ENCODE measurements at regions not wholly inside any gene's neighbourhood (a gene's known extent, or its start where the extent isn't known, plus 50 kb on each side); places are given as distances from the start of the nearest gene placed in this dataset.
"Not testable (repeated sequence)": the region's sequence is repeated elsewhere in the genome, so short reads cannot be mapped to it uniquely, and the experiment has no call there.

DNA sequence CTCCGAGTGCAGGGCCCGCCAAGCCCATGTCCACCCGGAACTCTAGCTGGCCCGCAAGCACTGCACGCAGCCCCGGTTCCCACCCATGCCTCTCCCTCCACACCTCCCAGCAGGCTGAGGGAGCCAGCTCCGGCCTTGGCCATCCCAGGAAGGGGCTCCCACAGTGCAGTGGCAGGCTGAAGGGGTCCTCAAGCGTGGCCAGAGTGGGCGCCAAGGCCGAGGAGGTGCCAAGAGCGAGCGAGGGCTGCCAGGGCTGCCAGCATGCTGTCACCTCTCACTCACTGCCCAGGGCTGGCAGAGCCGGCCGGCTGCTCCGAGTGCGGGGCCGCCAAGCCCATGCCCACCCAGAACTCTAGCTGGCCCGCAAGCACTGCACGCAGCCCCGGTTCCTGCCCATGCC is 75.5 kb upstream of the TBC1D5 start:
- DNase-seq, result not testable (repeated sequence)

DNA sequence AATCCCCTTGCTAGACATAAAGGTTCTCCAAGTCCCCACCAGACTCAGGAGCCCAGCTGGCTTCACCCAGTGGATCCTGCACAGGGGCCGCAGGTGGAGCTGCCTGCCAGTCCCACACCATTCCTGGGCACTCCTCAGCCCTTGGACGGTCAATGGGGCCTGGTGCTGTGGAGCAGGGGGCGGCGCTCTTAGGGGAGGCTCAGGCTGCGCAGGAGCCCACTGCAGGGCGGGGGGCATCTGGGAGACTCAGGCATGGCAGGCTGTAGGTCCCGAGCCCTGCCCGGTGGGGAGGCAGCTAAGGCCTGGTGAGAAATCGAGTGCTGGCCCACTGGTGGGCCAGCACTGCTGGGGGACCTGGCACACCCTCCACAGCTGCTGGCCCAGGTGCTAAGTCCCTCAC is 75.1 kb upstream of the TBC1D5 start:
- no peak for DNase-seq

GRCh38 chr3:17816839-17817238 is 74.4 kb upstream of the TBC1D5 start:
- not testable (repeated sequence) for DNase-seq

DNA sequence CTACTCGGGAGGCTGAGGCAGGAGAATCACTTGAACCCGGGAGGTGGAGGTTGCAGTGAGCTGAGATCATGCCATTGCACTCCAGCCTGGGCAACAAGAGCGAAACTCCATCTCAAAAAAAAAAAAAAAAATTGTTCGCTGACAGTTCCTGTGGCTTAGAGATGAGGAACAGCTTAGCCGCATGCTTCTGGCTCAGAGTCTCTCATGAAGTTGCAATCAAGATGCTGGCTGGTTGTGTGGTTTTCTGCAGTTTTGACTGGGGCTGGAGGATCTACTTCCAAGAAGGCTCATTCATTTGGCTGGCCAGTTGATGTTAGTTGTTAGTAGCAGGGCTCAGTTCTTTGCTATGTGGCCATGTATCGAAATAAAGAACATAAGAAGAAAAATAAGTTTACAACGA is 69.9 kb upstream of the TBC1D5 start:
- DNase-seq, result not testable (repeated sequence)

- DNase-seq, result no peak
These were observed 69.2 kb upstream of the TBC1D5 start for GRCh38 chr3:17811646-17812045.

DNA sequence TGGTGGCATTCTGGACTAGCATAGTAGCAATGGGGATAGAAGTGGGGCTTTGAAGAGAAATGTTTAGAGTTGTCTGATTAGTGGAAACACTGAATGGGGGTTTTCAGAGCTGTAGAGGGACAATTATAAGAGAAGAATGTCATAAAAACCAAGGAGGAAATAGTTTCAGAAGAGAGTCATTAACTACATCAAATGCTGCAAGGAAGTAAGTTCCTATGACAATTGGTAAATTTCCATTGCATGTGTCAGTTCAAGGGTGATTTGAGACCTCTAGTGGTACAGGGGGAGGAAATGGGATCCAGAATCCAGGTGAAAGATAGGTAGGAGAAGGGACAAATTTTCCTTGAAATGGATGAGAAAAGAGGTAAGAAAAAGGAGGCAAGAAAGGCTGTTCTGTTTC is 68.3 kb upstream of the TBC1D5 start:
- no peak for DNase-seq

DNA sequence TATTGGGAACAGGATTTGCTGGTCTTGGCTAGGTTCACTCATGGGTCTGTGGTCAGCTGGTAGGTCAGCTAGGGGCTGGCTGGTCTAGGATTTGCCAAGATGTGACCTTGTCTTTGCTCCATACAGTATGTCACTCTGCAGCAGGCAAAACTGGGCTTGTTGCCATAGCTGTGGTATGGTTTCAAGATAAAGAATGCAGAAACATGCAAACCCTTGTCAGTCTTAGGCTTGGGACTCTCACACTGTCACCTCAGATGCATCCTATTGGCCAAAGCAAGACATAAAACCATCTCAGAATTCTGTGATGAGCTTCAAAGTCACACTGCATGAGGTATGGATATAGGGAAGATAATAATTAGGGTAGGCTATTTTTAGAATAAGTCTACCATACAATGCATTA is 66.6 kb upstream of the TBC1D5 start:
- DNase-seq, result no peak

- no peak for DNase-seq
These were observed 64.4 kb upstream of the TBC1D5 start for GRCh38 chr3:17806876-17807275.

DNA sequence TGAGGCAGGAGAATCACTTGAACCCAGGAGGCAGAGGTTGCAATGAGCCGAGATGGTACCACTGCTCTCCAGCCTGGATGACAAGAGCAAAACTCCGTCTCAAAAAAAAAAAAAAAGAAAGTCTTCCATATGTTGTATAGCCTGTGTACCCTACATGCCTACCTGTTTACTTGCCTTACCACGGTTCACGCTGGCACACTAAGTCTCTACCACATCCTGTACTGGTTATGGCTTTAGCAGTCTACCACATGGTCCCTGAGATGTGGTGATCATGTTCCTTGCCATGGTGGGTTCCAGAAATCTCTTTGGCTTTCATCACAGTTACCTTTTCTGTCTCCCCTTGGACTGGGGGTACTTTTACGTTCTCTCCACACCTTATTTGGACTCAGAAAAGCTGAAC is 63.8 kb upstream of the TBC1D5 start:
- DNase-seq, result no peak

- DNase-seq, result no peak
These were observed 63.1 kb upstream of the TBC1D5 start for GRCh38 chr3:17805461-17805940.

GRCh38 chr3:17802950-17803349 is 60.5 kb upstream of the TBC1D5 start:
- no peak for DNase-seq

DNA sequence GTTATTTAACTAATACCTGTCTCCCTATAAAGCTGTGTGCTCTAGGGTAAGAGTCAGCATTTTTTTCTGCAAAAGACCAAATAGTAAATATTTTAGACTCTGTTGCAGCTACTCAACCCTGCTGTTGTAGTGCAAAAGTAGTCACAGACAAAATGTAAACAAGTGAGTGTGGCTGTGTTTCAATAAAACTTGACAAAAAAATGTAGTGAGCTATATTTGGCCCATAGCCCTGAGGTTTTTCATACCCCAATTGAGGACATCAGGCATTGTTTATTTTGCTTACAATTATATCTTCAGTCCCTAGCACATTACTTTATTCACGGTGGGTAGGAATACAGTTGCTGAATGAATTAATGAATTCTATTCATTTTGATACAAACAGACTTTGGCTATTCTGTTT is 58.7 kb upstream of the TBC1D5 start:
- no peak for DNase-seq

DNA sequence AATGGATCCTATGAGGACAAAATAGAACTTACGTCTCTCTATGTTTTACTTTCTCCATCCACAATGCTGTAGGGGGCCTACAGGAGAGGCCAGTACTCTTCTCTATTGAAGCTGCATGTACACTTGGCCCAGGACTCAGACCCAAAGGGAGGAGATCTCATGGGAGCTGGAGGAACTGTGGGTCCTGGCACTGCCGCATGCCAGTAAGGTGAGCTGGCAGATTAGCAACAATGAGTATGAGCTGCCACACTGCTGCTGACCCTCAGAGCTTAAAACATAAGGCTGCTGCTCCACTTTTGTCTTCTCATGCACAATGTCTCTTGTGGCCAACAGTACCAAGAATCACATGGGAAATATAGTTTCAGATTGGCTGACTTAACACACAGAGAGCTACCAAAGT is 57.8 kb upstream of the TBC1D5 start:
- no peak for DNase-seq

- no peak for DNase-seq
These were observed 56.9 kb upstream of the TBC1D5 start for GRCh38 chr3:17799312-17799711.

DNA sequence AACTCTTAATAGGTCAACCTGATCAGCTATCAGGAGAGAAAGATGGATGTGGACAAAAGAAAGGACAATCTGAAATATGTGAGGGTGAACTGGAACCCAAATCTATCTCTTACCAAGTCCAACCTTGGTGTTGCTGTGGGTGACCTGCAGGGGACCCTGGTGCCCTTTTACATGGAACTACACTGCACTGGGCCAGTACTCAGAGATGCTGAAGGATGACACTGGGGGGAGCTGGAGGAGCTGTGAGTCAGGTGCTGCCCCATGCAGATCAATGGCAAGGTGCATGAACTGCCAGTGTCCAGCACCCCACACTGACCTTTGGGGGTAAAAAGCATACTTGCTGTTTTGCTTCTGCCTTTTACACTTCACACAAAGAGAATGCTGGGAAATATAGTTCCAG is 55.6 kb upstream of the TBC1D5 start:
- no peak for DNase-seq

DNA sequence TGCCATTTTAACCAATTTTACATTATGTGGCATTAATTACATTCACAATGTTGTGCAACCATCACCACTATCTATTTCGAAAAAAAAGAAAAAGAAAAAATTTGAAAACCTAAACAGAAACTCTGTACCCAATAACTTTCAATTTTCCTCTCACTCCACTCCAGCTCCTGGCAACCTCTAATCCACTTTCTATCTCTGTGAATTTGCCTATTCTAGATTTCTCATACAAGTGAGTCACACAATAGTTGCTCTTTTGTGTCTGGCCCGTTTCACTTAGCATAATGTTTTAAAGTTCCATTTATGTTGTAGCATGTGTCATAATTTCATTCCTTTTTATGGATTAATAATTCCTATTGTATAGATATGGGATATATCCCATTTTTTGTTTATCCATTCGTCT is 53.3 kb upstream of the TBC1D5 start:
- DNase-seq, result no peak

GRCh38 chr3:17795280-17795679 is 52.8 kb upstream of the TBC1D5 start:
- no peak for DNase-seq

DNA sequence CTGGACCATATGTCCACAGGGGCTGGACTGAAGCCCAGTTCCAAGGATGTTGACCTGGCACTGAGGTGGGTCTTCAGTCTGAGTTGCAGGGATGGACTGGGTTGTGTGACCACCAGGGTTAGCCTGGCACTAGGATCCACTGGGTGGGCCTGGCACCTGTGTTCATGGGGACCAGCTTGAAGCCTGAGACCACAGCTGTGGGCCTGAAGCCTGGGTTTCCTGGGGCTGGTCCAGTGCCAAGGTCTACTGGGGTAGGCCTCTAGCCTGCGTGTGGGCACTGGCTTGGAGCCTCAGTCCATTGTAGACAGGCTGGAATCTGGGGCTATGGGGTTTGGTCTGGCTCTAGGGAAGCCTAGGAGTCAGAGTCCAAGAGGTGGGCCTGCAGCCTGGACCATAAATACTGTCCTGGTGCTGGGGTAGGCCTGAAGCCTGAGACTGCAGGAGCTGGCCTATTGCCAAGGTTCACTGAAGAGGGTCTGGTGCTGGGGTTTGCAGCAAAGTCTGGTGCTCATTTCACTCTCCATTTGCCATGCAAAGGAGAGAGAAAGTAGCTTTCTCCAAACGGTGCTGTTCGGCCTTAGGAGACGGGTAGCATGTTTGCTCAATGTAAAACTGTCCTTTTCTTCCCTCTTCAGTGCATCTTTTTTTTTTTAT is 51.2 kb upstream of the TBC1D5 start:
- no peak for DNase-seq
